ENCODE measurements at regions not wholly inside any gene's neighbourhood (a gene's known extent, or its start where the extent isn't known, plus 50 kb on each side); places are given as distances from the start of the nearest gene placed in this dataset.

GRCh38 chr2:234829074-234829455 lies 122.8 kb upstream of the SH3BP4 start:
- no peak for TF ChIP-seq EZH2 (IDR thresholded peaks at IDR 0.05; ENCODE audit: low read length, missing control alignments)
- TF ChIP-seq, protein P1, sequence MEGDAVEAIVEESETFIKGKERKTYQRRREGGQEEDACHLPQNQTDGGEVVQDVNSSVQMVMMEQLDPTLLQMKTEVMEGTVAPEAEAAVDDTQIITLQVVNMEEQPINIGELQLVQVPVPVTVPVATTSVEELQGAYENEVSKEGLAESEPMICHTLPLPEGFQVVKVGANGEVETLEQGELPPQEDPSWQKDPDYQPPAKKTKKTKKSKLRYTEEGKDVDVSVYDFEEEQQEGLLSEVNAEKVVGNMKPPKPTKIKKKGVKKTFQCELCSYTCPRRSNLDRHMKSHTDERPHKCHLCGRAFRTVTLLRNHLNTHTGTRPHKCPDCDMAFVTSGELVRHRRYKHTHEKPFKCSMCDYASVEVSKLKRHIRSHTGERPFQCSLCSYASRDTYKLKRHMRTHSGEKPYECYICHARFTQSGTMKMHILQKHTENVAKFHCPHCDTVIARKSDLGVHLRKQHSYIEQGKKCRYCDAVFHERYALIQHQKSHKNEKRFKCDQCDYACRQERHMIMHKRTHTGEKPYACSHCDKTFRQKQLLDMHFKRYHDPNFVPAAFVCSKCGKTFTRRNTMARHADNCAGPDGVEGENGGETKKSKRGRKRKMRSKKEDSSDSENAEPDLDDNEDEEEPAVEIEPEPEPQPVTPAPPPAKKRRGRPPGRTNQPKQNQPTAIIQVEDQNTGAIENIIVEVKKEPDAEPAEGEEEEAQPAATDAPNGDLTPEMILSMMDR (conservative IDR thresholded peaks at IDR 0.05 in 1 of 2, IDR thresholded peaks at IDR 0.05 in 1 of 2; ENCODE audit: low read depth in 1 of 2, low read length in 2 of 2), result no peak
